Uterus (tissue), 2 donors: ENCODE measurements at regions not wholly inside any gene's neighbourhood (a gene's known extent, or its start where the extent isn't known, plus 50 kb on each side); places are given as distances from the start of the nearest gene placed in this dataset.

Source experiments
- CTCF ChIP-seq, 4 experiments: fragments of 200-600 bp in 2 of 4; fragments of 450-650 bp in 2 of 4; sonication (generic) in 2 of 4; IDR thresholded peaks; one replicate each; pipeline ENCODE4 v1.5.1; 2016 to 2019; ENCODE audit warnings: antibody characterized with exemption in 4 of 4, mild to moderate bottlenecking in 2 of 4, moderate library complexity in 1 of 4
- POLR2A ChIP-seq, 2 donors: fragments of 450-650 bp; IDR thresholded peaks; one replicate each; pipeline ENCODE4 v1.6.1; 2016; ENCODE audit warnings: antibody characterized with exemption in 2 of 2, mild to moderate bottlenecking in 1 of 2, moderate library complexity in 1 of 2

- TF ChIP-seq POLR2A (IDR thresholded peaks at IDR 0.05): no peak
- no peak for TF ChIP-seq CTCF (IDR thresholded peaks at IDR 0.05)
These were observed 516.9 kb upstream of the TBL1XR1 start for GRCh38 chr3:177713928-177714900.
